HCT116 (cell line): ENCODE measurements at regions not wholly inside any gene's neighbourhood (a gene's known extent, or its start where the extent isn't known, plus 50 kb on each side); places are given as distances from the start of the nearest gene placed in this dataset.

Source experiments
- ATAC-seq: fragments of 200-7000 bp; cut with Tn5 transposase; 2 replicates; pipeline ENCODE4 v1.9.1; 2020; ENCODE audit warnings: mild to moderate bottlenecking, moderate library complexity
- BruUV-seq: library from RNA; stranded (reverse); fragments of 400-500 nt; replicated peaks from 2 replicates; lab custom pipeline; 2021; lab: Mats Ljungman, UMichigan
- CTCF ChIA-PET: fragments of 300-600 bp; sonication (Branson Sonifier 250); formaldehyde crosslinking; loops from one replicate; lab custom pipeline; 2021; ENCODE audit warnings: antibody characterized with exemption; lab: Charles Lee
- POLR2A ChIA-PET: fragments of 300-600, 350-600 bp; sonication (Branson Sonifier 250); formaldehyde crosslinking; loops from one replicate; lab custom pipeline; 2021; ENCODE audit warnings: antibody characterized with exemption; lab: Charles Lee
- RAD21 ChIA-PET, 2 experiments: fragments of 300-600 bp; sonication (Branson Sonifier 250); formaldehyde crosslinking; loops; one replicate each; lab custom pipeline; 2023; ENCODE audit warnings: low total read pairs in 2 of 2; ENCODE audit not compliant: uncharacterized antibody in 2 of 2, unreplicated experiment in 2 of 2, low non-redundant PET in 1 of 2; lab: Charles Lee
- DNase-seq: peaks from one replicate; pipeline ENCODE4 v3.0.0-alpha.2; 2010; ENCODE audit warnings: low read depth, low spot score
- H2AFZ ChIP-seq: fragments of 200-600 bp; shearing (Covaris generic), sonication (generic); 2 replicates; pipeline ENCODE4 v1.6.1; 2017; ENCODE audit warnings: low read depth, mixed run types, mixed read lengths, antibody characterized with exemption, low read length; ENCODE audit not compliant: poor library complexity, severe bottlenecking
- H3K27ac ChIP-seq: 2 replicates; pipeline ENCODE4 v1.5.1; 2012; ENCODE audit warnings: low read depth, low read length
- H3K27me3 ChIP-seq: fragments of 200-600 bp; sonication (generic); 2 replicates; pipeline ENCODE4 v1.6.1; 2016; ENCODE audit warnings: mixed run types, low read length, mixed read lengths; ENCODE audit not compliant: insufficient read depth
- H3K36me3 ChIP-seq, 2 experiments: fragments of 200-500 bp in 1 of 2; fragments of 200-600 bp in 1 of 2; sonication (Bioruptor generic) in 1 of 2; sonication (generic) in 1 of 2; 2 replicates each; pipeline versions ENCODE4 v1.5.1 to v1.6.1; 2014 to 2016; ENCODE audit warnings: low read length in 2 of 2, inconsistent platforms in 1 of 2, mixed read lengths in 1 of 2, mixed run types in 1 of 2; ENCODE audit not compliant: insufficient read depth in 2 of 2, control insufficient read depth in 1 of 2
- H3K4me1 ChIP-seq, 2 experiments: fragments of 200-600 bp in 1 of 2; sonication (generic) in 1 of 2; 2 replicates each; pipeline versions ENCODE4 v1.5.1 to v1.6.1; 2012 to 2017; ENCODE audit warnings: low read length in 2 of 2, inconsistent platforms in 1 of 2, mild to moderate bottlenecking in 1 of 2, mixed read lengths in 1 of 2, mixed run types in 1 of 2, moderate library complexity in 1 of 2; ENCODE audit not compliant: insufficient read depth in 2 of 2, control insufficient read depth in 1 of 2
- H3K4me2 ChIP-seq: fragments of 200-600 bp; sonication (generic); 2 replicates; pipeline ENCODE4 v1.6.1; 2017; ENCODE audit warnings: mixed run types, low read length, mixed read lengths
- H3K4me3 ChIP-seq, 2 experiments: fragments of 200-600 bp in 1 of 2; sonication (generic) in 1 of 2; replicated peaks in 1 of 2; 2 replicates each; pipeline ENCODE4 v1.5.1; 2011 to 2016; ENCODE audit warnings: low read length in 2 of 2, control low read depth in 1 of 2, low read depth in 1 of 2, mild to moderate bottlenecking in 1 of 2, mixed read lengths in 1 of 2, mixed run types in 1 of 2
- H3K79me2 ChIP-seq: fragments of 200-600 bp; sonication (generic); 2 replicates; pipeline ENCODE4 v1.6.1; 2017; ENCODE audit warnings: mild to moderate bottlenecking, mixed run types, low read length, moderate library complexity, mixed read lengths; ENCODE audit not compliant: insufficient read depth
- H3K9ac ChIP-seq: fragments of 200-600 bp; sonication (generic); 2 replicates; pipeline ENCODE4 v1.6.1; 2016; ENCODE audit warnings: low read length, mixed read lengths
- H3K9me2 ChIP-seq: fragments of 200-600 bp; sonication (generic), shearing (Covaris generic); 2 replicates; pipeline ENCODE4 v1.6.1; 2017; ENCODE audit warnings: mixed run types, mild to moderate bottlenecking, moderate library complexity; ENCODE audit not compliant: insufficient read depth
- H3K9me3 ChIP-seq, 2 experiments: fragments of 200-500 bp in 1 of 2; fragments of 200-600 bp in 1 of 2; sonication (Bioruptor generic) in 1 of 2; sonication (generic) in 1 of 2; 2 replicates each; pipeline ENCODE4 v1.6.1; 2014 to 2017; ENCODE audit warnings: low read length in 2 of 2, mixed read lengths in 2 of 2, inconsistent platforms in 1 of 2, low read depth in 1 of 2, mild to moderate bottlenecking in 1 of 2, mixed run types in 1 of 2, moderate library complexity in 1 of 2; ENCODE audit not compliant: control insufficient read depth in 1 of 2, insufficient read depth in 1 of 2
- H4K20me1 ChIP-seq: fragments of 200-600 bp; sonication (generic), shearing (Covaris generic); 2 replicates; pipeline ENCODE4 v1.6.1; 2017; ENCODE audit warnings: mixed run types, mild to moderate bottlenecking, moderate library complexity; ENCODE audit not compliant: insufficient read depth
- CEBPB ChIP-seq: IDR thresholded peaks from 2 replicates; pipeline ENCODE4 v1.6.1; 2012; ENCODE audit warnings: low read depth
- CTCF ChIP-seq, 3 experiments: fragments of 200-600 bp in 1 of 3; sonication (generic) in 1 of 3; IDR thresholded peaks in 2 of 3; conservative IDR thresholded peaks in 1 of 3; 2 replicates each; pipeline ENCODE4 v1.5.1; 2012 to 2017; ENCODE audit warnings: low read depth in 2 of 3, low read length in 2 of 3, antibody characterized with exemption in 1 of 3, borderline replicate concordance in 1 of 3, control low read depth in 1 of 3, mild to moderate bottlenecking in 1 of 3, mixed read lengths in 1 of 3, mixed run types in 1 of 3, moderate library complexity in 1 of 3; ENCODE audit not compliant: insufficient read depth in 1 of 3
- RAD21 ChIP-seq: IDR thresholded peaks from 2 replicates; pipeline ENCODE4 v1.6.1; 2012; ENCODE audit warnings: low read depth, mild to moderate bottlenecking
- SIN3A ChIP-seq: IDR thresholded peaks from 2 replicates; pipeline ENCODE4 v1.6.1; 2012; ENCODE audit warnings: low read depth
- SP1 ChIP-seq: IDR thresholded peaks from 2 replicates; pipeline ENCODE4 v1.6.1; 2012; ENCODE audit warnings: low read depth
- ZNF274 ChIP-seq: fragments of 200-500 bp; sonication (Bioruptor generic); IDR thresholded peaks from 2 replicates; pipeline ENCODE4 v1.6.1; 2014; ENCODE audit warnings: mild to moderate bottlenecking, low read depth, low read length, inconsistent platforms
- intact Hi-C: fragments of 100-400 bp; cut with micrococcal nuclease; formaldehyde crosslinking; loops from 2 replicates; pipeline ENCODE4 v1.10.0; 2022
- TF ChIP-seq, protein P1 (sequence below): IDR thresholded peaks from 2 replicates; pipeline ENCODE4 v1.6.1; 2012
- TF ChIP-seq, protein P2 (sequence below): IDR thresholded peaks from 2 replicates; pipeline ENCODE4 v1.6.1; 2012

GRCh38 chr19:30666301-30666803 is 294.2 kb downstream of the ZNF536 start:
- POLR2A ChIA-PET, result no interaction called here
- intact Hi-C loops, result loop anchor here (1.0 to 2.0 kb wide), 2 partner anchors 1558 to 1904 kb away; no protein-coding TSS in a partner anchor

More at GRCh38 chr19:30666301-30666803, 294.2 kb downstream of the ZNF536 start:
- no peaks in the 10 kb centered on the region for H3K27me3 ChIP-seq
- no peak overlapping the region for H3K27ac ChIP-seq
- DNase-seq, result no peak
- no TSS peak for BruUV-seq
- ChIA-PET RAD21 (interaction anchor here in 1 of 2 experiments (0.6 kb wide), 1 partner anchor 1903 kb away, joined by 5 read pairs; no protein-coding TSS in a partner anchor), CTCF (interaction anchor here (1.0 to 1.6 kb wide), 4 partner anchors 9 to 1571 kb away, joined by 3 to 7 read pairs (median 4); no protein-coding TSS in a partner anchor)
- no peak overlapping the region for H3K9ac ChIP-seq
- no peaks in the 10 kb centered on the region for H3K79me2 ChIP-seq
- TF ChIP-seq CTCF (IDR thresholded peaks at IDR 0.05 in 2 of 3, conservative IDR thresholded peaks at IDR 0.05 in 1 of 3; ENCODE audit: borderline replicate concordance in 1 of 3, insufficient read depth in 1 of 3, low read depth in 2 of 3, low read length in 2 of 3), result peak; percentile 30 to 96 (median 95); a peak in 5 of 6 replicates
- TF ChIP-seq, protein P1, sequence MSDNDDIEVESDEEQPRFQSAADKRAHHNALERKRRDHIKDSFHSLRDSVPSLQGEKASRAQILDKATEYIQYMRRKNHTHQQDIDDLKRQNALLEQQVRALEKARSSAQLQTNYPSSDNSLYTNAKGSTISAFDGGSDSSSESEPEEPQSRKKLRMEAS, result no peak
- peak; percentile 60 for TF ChIP-seq RAD21
- TF ChIP-seq SP1, result no peak
- no peak for TF ChIP-seq ZNF274
- TF ChIP-seq, protein P2, sequence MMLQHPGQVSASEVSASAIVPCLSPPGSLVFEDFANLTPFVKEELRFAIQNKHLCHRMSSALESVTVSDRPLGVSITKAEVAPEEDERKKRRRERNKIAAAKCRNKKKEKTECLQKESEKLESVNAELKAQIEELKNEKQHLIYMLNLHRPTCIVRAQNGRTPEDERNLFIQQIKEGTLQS, result no peak
- TF ChIP-seq SIN3A, result no peak
- TF ChIP-seq CEBPB, result no peak
- H3K4me1 ChIP-seq, result no peaks in the 10 kb centered on the region
- H3K9me3 ChIP-seq, result no peaks in the 10 kb centered on the region
- no peaks in the 10 kb centered on the region for H3K36me3 ChIP-seq
- ATAC-seq, result peak; percentile 65
- H4K20me1 ChIP-seq, result no peaks in the 10 kb centered on the region
- H3K4me2 ChIP-seq, result no peak overlapping the region
- H3K4me3 ChIP-seq, result no peak overlapping the region
- H3K9me2 ChIP-seq, result no peaks in the 10 kb centered on the region
- H2AFZ ChIP-seq, result no peak overlapping the region
